Hepatocyte (in vitro differentiated cells): ENCODE measurements at regions not wholly inside any gene's neighbourhood (a gene's known extent, or its start where the extent isn't known, plus 50 kb on each side); places are given as distances from the start of the nearest gene placed in this dataset.

Source experiments
- DNase-seq: peaks from one replicate; pipeline ENCODE4 v3.0.0-alpha.2; 2016; ENCODE audit warnings: low spot score
- H2AFZ ChIP-seq: fragments of 200-600 bp; sonication (generic); 2 replicates; pipeline ENCODE4 v1.6.0; 2016; ENCODE audit warnings: antibody characterized with exemption, mild to moderate bottlenecking
- H3K27ac ChIP-seq: fragments of 200-600 bp; sonication (generic); 2 replicates; pipeline ENCODE4 v1.5.1; 2016; ENCODE audit warnings: mild to moderate bottlenecking
- H3K27me3 ChIP-seq: fragments of 200-600 bp; sonication (generic); 2 replicates; pipeline ENCODE4 v1.6.1; 2016
- H3K36me3 ChIP-seq: fragments of 200-600 bp; sonication (generic); replicated peaks from 2 replicates; pipeline ENCODE4 v1.5.1; 2016; ENCODE audit warnings: low read depth; ENCODE audit not compliant: insufficient read depth
- H3K4me1 ChIP-seq: fragments of 200-600 bp; sonication (generic); 2 replicates; pipeline ENCODE4 v1.5.1; 2016; ENCODE audit warnings: mild to moderate bottlenecking, moderate library complexity; ENCODE audit not compliant: insufficient read depth
- H3K4me2 ChIP-seq: fragments of 200-600 bp; sonication (generic); 2 replicates; pipeline ENCODE4 v1.6.0; 2016
- H3K4me3 ChIP-seq: fragments of 200-600 bp; sonication (generic); 2 replicates; pipeline ENCODE4 v1.5.1; 2016; ENCODE audit warnings: mild to moderate bottlenecking
- H3K79me2 ChIP-seq: fragments of 200-600 bp; sonication (generic); 2 replicates; pipeline ENCODE4 v1.6.0; 2017; ENCODE audit warnings: mild to moderate bottlenecking
- H3K9me2 ChIP-seq: fragments of 200-600 bp; sonication (generic); replicated peaks from 2 replicates; pipeline ENCODE4 v1.6.0; 2017; ENCODE audit warnings: mild to moderate bottlenecking; ENCODE audit not compliant: insufficient read depth
- H3K9me3 ChIP-seq: fragments of 200-600 bp; sonication (generic); 2 replicates; pipeline ENCODE4 v1.5.1; 2016; ENCODE audit warnings: low read depth, mild to moderate bottlenecking
- H4K20me1 ChIP-seq: fragments of 200-600 bp; sonication (generic); 2 replicates; pipeline ENCODE4 v1.6.0; 2016; ENCODE audit warnings: mild to moderate bottlenecking; ENCODE audit not compliant: insufficient read depth, poor library complexity, severe bottlenecking
- EZH2 ChIP-seq: fragments of 200-600 bp; sonication (generic); IDR thresholded peaks from 2 replicates; pipeline ENCODE4 v1.6.1; 2016; ENCODE audit warnings: antibody characterized with exemption, mild to moderate bottlenecking, borderline replicate concordance
- EZH2phosphoT487 ChIP-seq: fragments of 200-600 bp; sonication (generic); IDR thresholded peaks from one replicate; pipeline ENCODE4 v1.6.1; 2018; ENCODE audit warnings: antibody characterized with exemption, mild to moderate bottlenecking, low read depth, moderate library complexity; ENCODE audit not compliant: unreplicated experiment, severe bottlenecking
- WGBS: methylation state at CpG from one replicate; pipeline ENCODE4 v1.1.6; 2016; ENCODE audit warnings: low lambda C conversion rate; ENCODE audit errors: missing lambda C conversion rate; 5-methylcytosine and 5-hydroxymethylcytosine counted together
- TF ChIP-seq, protein P1 (sequence below): fragments of 200-600 bp; sonication (generic); IDR thresholded peaks from 2 replicates; pipeline ENCODE4 v1.5.1; 2016; ENCODE audit warnings: antibody characterized with exemption, mild to moderate bottlenecking; ENCODE audit not compliant: poor library complexity

DNA sequence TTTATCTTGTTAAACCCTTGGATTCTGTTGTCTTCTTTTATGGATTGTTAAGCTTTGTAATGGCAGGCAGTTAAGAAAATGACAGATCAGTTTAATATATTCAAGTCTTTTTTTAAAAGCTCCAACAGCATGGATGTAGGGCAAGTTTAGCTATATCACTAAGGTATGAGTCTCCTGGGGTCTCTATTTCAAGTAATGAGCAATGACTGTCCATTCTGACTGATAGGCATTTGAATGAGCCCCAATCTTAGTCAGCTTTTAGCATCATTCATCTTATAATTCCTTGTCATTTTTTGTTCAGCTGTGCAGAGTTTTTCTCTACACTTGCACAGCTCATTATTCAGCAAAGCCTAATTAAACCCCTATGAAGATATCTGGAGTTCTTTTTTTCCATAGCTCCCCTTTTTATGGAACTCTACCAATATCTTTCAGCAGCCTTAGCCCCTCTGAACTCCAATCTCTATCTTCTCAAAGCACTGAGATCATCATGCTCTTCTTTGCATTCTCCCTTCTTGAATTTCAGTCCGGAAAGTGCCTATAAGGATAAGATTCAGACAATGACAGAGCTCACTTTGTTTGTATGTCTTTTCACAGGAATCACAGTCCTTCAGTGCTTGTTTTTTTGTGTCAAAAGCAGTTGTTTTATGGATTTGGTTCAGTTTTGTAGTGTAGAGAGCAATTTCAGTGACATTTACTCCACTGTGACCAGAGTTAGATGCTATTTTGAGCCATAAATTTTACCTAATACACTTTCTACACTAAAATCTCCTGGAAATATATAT is 97.2 kb upstream of the DOK5 start:
- Histone ChIP-seq H3K4me2 (no peak overlapping the region), H3K4me3 (no peak overlapping the region), H3K9me3 (no peaks in the 10 kb centered on the region), H2AFZ (no peak overlapping the region), H4K20me1 (no peaks in the 10 kb centered on the region), H3K36me3 (no peaks in the 10 kb centered on the region), H3K27ac (no peak overlapping the region), H3K79me2 (no peaks in the 10 kb centered on the region), H3K4me1 (no peaks in the 10 kb centered on the region), H3K27me3 (no peaks in the 10 kb centered on the region), H3K9me2 (no peaks in the 10 kb centered on the region)
- DNase-seq = no peak
- TF ChIP-seq, protein P1, sequence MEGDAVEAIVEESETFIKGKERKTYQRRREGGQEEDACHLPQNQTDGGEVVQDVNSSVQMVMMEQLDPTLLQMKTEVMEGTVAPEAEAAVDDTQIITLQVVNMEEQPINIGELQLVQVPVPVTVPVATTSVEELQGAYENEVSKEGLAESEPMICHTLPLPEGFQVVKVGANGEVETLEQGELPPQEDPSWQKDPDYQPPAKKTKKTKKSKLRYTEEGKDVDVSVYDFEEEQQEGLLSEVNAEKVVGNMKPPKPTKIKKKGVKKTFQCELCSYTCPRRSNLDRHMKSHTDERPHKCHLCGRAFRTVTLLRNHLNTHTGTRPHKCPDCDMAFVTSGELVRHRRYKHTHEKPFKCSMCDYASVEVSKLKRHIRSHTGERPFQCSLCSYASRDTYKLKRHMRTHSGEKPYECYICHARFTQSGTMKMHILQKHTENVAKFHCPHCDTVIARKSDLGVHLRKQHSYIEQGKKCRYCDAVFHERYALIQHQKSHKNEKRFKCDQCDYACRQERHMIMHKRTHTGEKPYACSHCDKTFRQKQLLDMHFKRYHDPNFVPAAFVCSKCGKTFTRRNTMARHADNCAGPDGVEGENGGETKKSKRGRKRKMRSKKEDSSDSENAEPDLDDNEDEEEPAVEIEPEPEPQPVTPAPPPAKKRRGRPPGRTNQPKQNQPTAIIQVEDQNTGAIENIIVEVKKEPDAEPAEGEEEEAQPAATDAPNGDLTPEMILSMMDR = no peak
- no peak for TF ChIP-seq EZH2phosphoT487
- TF ChIP-seq EZH2 = no peak
- 57% methylated on average over 1 of the region's 1 CpG for WGBS

DNA sequence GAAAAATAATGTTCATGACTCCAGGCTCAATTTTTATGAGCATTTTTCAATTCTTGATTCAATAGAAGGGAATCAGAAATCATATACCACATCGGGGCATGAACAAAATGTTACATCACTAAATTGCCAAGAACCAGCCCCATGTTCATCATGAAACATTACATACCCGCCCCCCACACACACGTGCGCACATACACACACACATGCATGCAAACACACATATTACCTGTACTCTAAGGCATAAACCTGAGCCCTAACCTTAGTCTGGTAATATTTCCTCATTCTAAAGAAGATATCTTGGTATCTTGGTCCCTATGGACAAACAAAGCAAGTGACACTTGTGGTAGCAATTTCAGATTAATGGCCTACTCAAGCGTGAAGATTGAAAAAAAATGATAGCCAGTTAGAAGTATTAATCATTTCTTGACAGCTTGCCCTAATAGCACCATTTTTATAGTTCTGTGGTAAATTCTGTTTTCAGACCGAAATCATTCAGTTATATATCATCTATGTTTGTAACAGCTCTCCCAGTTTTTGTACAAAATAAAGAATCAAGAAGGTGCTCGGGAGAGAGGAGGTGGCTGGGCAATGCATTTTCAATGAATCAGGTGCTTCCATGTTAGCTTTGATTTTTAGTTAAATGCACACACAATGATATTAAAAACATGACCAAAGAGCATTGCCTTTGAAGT is 95.4 kb upstream of the DOK5 start:
- no peaks in the 10 kb centered on the region for H3K27me3 ChIP-seq
- no peak overlapping the region for H3K4me3 ChIP-seq
- H4K20me1 ChIP-seq = no peaks in the 10 kb centered on the region
- no peaks in the 10 kb centered on the region for H3K9me2 ChIP-seq
- H3K79me2 ChIP-seq = no peaks in the 10 kb centered on the region
- no peaks in the 10 kb centered on the region for H3K9me3 ChIP-seq
- DNase-seq = no peak
- no peak overlapping the region for H3K4me2 ChIP-seq
- WGBS = 85% methylated on average over 7 of the region's 7 CpGs
- H2AFZ ChIP-seq = no peak overlapping the region
- no peak overlapping the region for H3K27ac ChIP-seq
- TF ChIP-seq EZH2 = no peak
- TF ChIP-seq EZH2phosphoT487 = no peak
- TF ChIP-seq, protein P1 = no peak
- no peaks in the 10 kb centered on the region for H3K4me1 ChIP-seq
- H3K36me3 ChIP-seq = no peaks in the 10 kb centered on the region

DNA sequence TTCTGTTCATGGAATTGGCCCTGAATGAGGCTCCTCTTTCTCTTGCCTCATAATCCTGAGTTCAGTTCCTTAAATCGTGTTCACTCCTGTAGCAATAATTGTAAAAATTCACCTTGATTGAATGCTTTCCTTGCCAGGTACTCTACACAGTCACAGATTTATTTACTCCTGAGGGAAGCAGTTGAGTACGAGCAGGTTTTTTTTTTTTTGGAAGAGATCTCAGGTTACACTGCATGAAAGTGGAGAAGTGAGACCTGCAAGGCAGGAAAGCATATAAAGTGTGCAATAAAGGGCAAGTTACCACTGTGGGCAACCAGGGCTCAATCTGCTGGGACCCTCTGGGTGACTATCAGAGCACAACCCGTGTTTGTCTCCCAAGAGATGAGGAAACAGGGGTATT is 93.0 kb upstream of the DOK5 start:
- TF ChIP-seq EZH2phosphoT487 (no peak), EZH2 (no peak)
- TF ChIP-seq, protein P1 = no peak
- H3K79me2 ChIP-seq = no peaks in the 10 kb centered on the region
- no peaks in the 10 kb centered on the region for H3K9me3 ChIP-seq
- 32% methylated on average over 3 of the region's 3 CpGs for WGBS
- H2AFZ ChIP-seq = no peak overlapping the region
- DNase-seq = no peak
- no peaks in the 10 kb centered on the region for H3K4me1 ChIP-seq
- no peaks in the 10 kb centered on the region for H3K36me3 ChIP-seq
- H3K27me3 ChIP-seq = no peaks in the 10 kb centered on the region
- H3K4me2 ChIP-seq = no peak overlapping the region
- no peaks in the 10 kb centered on the region for H4K20me1 ChIP-seq
- H3K27ac ChIP-seq = no peak overlapping the region
- H3K9me2 ChIP-seq = no peaks in the 10 kb centered on the region
- H3K4me3 ChIP-seq = no peak overlapping the region
